ENCODE measurements at regions not wholly inside any gene's neighbourhood (a gene's known extent, or its start where the extent isn't known, plus 50 kb on each side); places are given as distances from the start of the nearest gene placed in this dataset.

GRCh38 chr13:60214213-60215055, 50.7 kb upstream of the DIAPH3 start:
- no peaks in the 10 kb centered on the region for H3K79me2 ChIP-seq (ENCODE audit: insufficient read depth, low read length)
- H4K20me1 ChIP-seq (ENCODE audit: insufficient read depth, low read length) = no peaks in the 10 kb centered on the region
- H3K9ac ChIP-seq (ENCODE audit: insufficient read depth, low read depth, low read length) = no peak overlapping the region
- H3K9me3 ChIP-seq (ENCODE audit: low read length) = no peaks in the 10 kb centered on the region
- 12% methylated on average over 6 of the region's 6 CpGs for WGBS (ENCODE audit: low lambda C conversion rate)
- in situ Hi-C loops (cut with HindIII; ENCODE audit: extremely low pct_ligation_motif_present, low pct_unique_long_range_greater_than_20kb) = no loop called here
- DNase-seq (ENCODE audit: low spot score) (no peak), ATAC-seq (no peak), FAIRE-seq (no peak)
- peaks cover 0 to 10% of the 10 kb centered on the region in 2 experiments; a peak in 1 of 5 replicates for H3K27me3 ChIP-seq (ENCODE audit: control insufficient read depth in 1 of 2, insufficient read depth in 2 of 2, low read length in 2 of 2)
- ChIA-PET CTCF (ENCODE audit: low intra/inter-chr PET ratio, low total read pairs) (no interaction called here), POLR2A (no interaction called here)
- H3K4me1 ChIP-seq (ENCODE audit: insufficient read depth, low read length) = no peaks in the 10 kb centered on the region
- no peak overlapping the region for H3K4me3 ChIP-seq (replicated peaks in 1 of 3; ENCODE audit: insufficient read depth in 1 of 3, low read depth in 2 of 3, low read length in 3 of 3)
- H3K4me2 ChIP-seq (ENCODE audit: low read depth, low read length) = no peak overlapping the region
- no peaks in the 10 kb centered on the region for H3K36me3 ChIP-seq (replicated peaks in 1 of 2; ENCODE audit: control insufficient read depth in 1 of 2, insufficient read depth in 2 of 2, low read length in 2 of 2)
- H2AFZ ChIP-seq (ENCODE audit: low read length) = no peak overlapping the region
- no TSS peak for BruUV-seq (replicated peaks)
- H3K27ac ChIP-seq (ENCODE audit: extremely low read length, insufficient read depth, low read length) = no peak overlapping the region
- intact Hi-C loops (cut with micrococcal nuclease; ENCODE audit: unreplicated experiment) = no loop called here
- TF ChIP-seq TBP (CRISPR knock-in tag; IDR thresholded peaks at IDR 0.05) (no peak), ZNF407 (CRISPR knock-in tag; IDR thresholded peaks at IDR 0.05; ENCODE audit: not compliant biosample characterization) (no peak), SRF (IDR thresholded peaks at IDR 0.05; ENCODE audit: low read depth, low read length) (no peak), ZNF276 (CRISPR knock-in tag; IDR thresholded peaks at IDR 0.05; ENCODE audit: low read depth) (no peak), AHDC1 (CRISPR knock-in tag; IDR thresholded peaks at IDR 0.05; ENCODE audit: borderline replicate concordance) (no peak), KLF13 (CRISPR knock-in tag; IDR thresholded peaks at IDR 0.05) (no peak), RAD51 (IDR thresholded peaks at IDR 0.05; ENCODE audit: borderline replicate concordance) (no peak), TRIM24 (CRISPR knock-in tag; IDR thresholded peaks at IDR 0.05) (no peak)
